ENCODE measurements at regions not wholly inside any gene's neighbourhood (a gene's known extent, or its start where the extent isn't known, plus 50 kb on each side); places are given as distances from the start of the nearest gene placed in this dataset.

- Mint-ChIP-seq H3K36me3 (ENCODE audit: insufficient read depth, unreplicated experiment) (no peaks in the 10 kb centered on the region), H3K27ac (ENCODE audit: unreplicated experiment) (no peak overlapping the region), H3K9me3 (ENCODE audit: unreplicated experiment) (no peaks in the 10 kb centered on the region), H3K4me1 (ENCODE audit: low read depth, unreplicated experiment) (no peaks in the 10 kb centered on the region), H3K4me3 (ENCODE audit: unreplicated experiment) (no peak overlapping the region), H3K27me3 (ENCODE audit: insufficient read depth, unreplicated experiment) (peaks cover 3% of the 10 kb centered on the region)
- DNase-seq: no peak
- Histone ChIP-seq H3K9me3 (no peaks in the 10 kb centered on the region), H3K4me3 (ENCODE audit: low read depth, low read length) (no peak overlapping the region), H3K36me3 (ENCODE audit: control insufficient read depth, insufficient read depth, low read length) (no peaks in the 10 kb centered on the region), H3K4me1 (no peaks in the 10 kb centered on the region), H3K27me3 (replicated peaks; ENCODE audit: control insufficient read depth, insufficient read depth, low read length) (no peaks in the 10 kb centered on the region)
- ChIA-PET POLR2A (no interaction called here), CTCF (no interaction called here)
- intact Hi-C loops (cut with micrococcal nuclease; ENCODE audit: unreplicated experiment): no loop called here
- no TSS peak for BruUV-seq (replicated peaks)
- no peak for TF ChIP-seq CTCF (IDR thresholded peaks at IDR 0.05; ENCODE audit: insufficient read depth in 1 of 2, low read depth in 1 of 2, low read length in 1 of 2, severe bottlenecking in 1 of 2, unreplicated experiment in 1 of 2)
Measured at GRCh38 chr1:163608979-163609378, 287.2 kb downstream of the NUF2 start.

GRCh38 chr1:163609858-163610257, 288.1 kb downstream of the NUF2 start:
- Mint-ChIP-seq H3K4me1 (ENCODE audit: low read depth, unreplicated experiment) (no peaks in the 10 kb centered on the region), H3K4me3 (ENCODE audit: unreplicated experiment) (no peak overlapping the region), H3K27me3 (ENCODE audit: insufficient read depth, unreplicated experiment) (peaks cover 3% of the 10 kb centered on the region), H3K9me3 (ENCODE audit: unreplicated experiment) (no peaks in the 10 kb centered on the region), H3K27ac (ENCODE audit: unreplicated experiment) (no peak overlapping the region), H3K36me3 (ENCODE audit: insufficient read depth, unreplicated experiment) (no peaks in the 10 kb centered on the region)
- ChIA-PET CTCF (no interaction called here), POLR2A (no interaction called here)
- no peaks in the 10 kb centered on the region for H3K36me3 ChIP-seq (ENCODE audit: control insufficient read depth, insufficient read depth, low read length)
- TF ChIP-seq CTCF (IDR thresholded peaks at IDR 0.05; ENCODE audit: insufficient read depth in 1 of 2, low read depth in 1 of 2, low read length in 1 of 2, severe bottlenecking in 1 of 2, unreplicated experiment in 1 of 2): no peak
- no peak for DNase-seq
- H3K4me1 ChIP-seq: no peaks in the 10 kb centered on the region
- no TSS peak for BruUV-seq (replicated peaks)
- no peaks in the 10 kb centered on the region for H3K9me3 ChIP-seq
- no peak overlapping the region for H3K4me3 ChIP-seq (ENCODE audit: low read depth, low read length)
- H3K27me3 ChIP-seq (replicated peaks; ENCODE audit: control insufficient read depth, insufficient read depth, low read length): no peaks in the 10 kb centered on the region
- intact Hi-C loops (cut with micrococcal nuclease; ENCODE audit: unreplicated experiment): no loop called here

- Histone ChIP-seq H3K9me3 (no peaks in the 10 kb centered on the region), H3K27me3 (replicated peaks; ENCODE audit: control insufficient read depth, insufficient read depth, low read length) (no peaks in the 10 kb centered on the region), H3K4me1 (no peaks in the 10 kb centered on the region), H3K4me3 (ENCODE audit: low read depth, low read length) (no peak overlapping the region), H3K36me3 (ENCODE audit: control insufficient read depth, insufficient read depth, low read length) (no peaks in the 10 kb centered on the region)
- Mint-ChIP-seq H3K4me3 (ENCODE audit: unreplicated experiment) (no peak overlapping the region), H3K9me3 (ENCODE audit: unreplicated experiment) (no peaks in the 10 kb centered on the region), H3K27ac (ENCODE audit: unreplicated experiment) (no peak overlapping the region), H3K27me3 (ENCODE audit: insufficient read depth, unreplicated experiment) (peaks cover 3% of the 10 kb centered on the region), H3K36me3 (ENCODE audit: insufficient read depth, unreplicated experiment) (no peaks in the 10 kb centered on the region), H3K4me1 (ENCODE audit: low read depth, unreplicated experiment) (no peaks in the 10 kb centered on the region)
- DNase-seq: no peak
- CTCF ChIA-PET: no interaction called here
- TF ChIP-seq CTCF (IDR thresholded peaks at IDR 0.05; ENCODE audit: insufficient read depth in 1 of 2, low read depth in 1 of 2, low read length in 1 of 2, severe bottlenecking in 1 of 2, unreplicated experiment in 1 of 2): no peak
- BruUV-seq (replicated peaks): no TSS peak
- intact Hi-C loops (cut with micrococcal nuclease; ENCODE audit: unreplicated experiment): no loop called here
- POLR2A ChIA-PET: no interaction called here
Measured at GRCh38 chr1:163610486-163610885, 288.7 kb downstream of the NUF2 start.
